Right kidney (tissue), 1 donor: ENCODE measurements at regions not wholly inside any gene's neighbourhood (a gene's known extent, or its start where the extent isn't known, plus 50 kb on each side); places are given as distances from the start of the nearest gene placed in this dataset.
A peak's percentile ranks its signal among the peaks of the same experiment; 100 is the strongest.
"Not testable (repeated sequence)": the region's sequence is repeated elsewhere in the genome, so short reads cannot be mapped to it uniquely, and the experiment has no call there.

Experiments
- DNase-seq: peaks from one replicate; pipeline ENCODE4 v3.0.0-alpha.2; 2016

- DNase-seq: no peak
These were observed 370.0 kb upstream of the GHITM start for GRCh38 chr10:83769281-83769820.

GRCh38 chr10:83786701-83787100 lies 352.6 kb upstream of the GHITM start:
- DNase-seq: not testable (repeated sequence)

- DNase-seq: no peak
These were observed 337.3 kb upstream of the GHITM start for GRCh38 chr10:83801983-83802382.

- no peak for DNase-seq
These were observed 332.6 kb upstream of the GHITM start for GRCh38 chr10:83806717-83807116.

GRCh38 chr10:83809001-83809400 lies 330.3 kb upstream of the GHITM start:
- no peak for DNase-seq

GRCh38 chr10:83816942-83817341 lies 322.4 kb upstream of the GHITM start:
- DNase-seq: no peak

- no peak for DNase-seq
These were observed 321.5 kb upstream of the GHITM start for GRCh38 chr10:83817797-83818196.

- DNase-seq: no peak
These were observed 319.7 kb upstream of the GHITM start for GRCh38 chr10:83819609-83820008.

GRCh38 chr10:83820033-83820432 lies 319.3 kb upstream of the GHITM start:
- DNase-seq: no peak

GRCh38 chr10:83824099-83824498 lies 315.2 kb upstream of the GHITM start:
- DNase-seq: no peak

- DNase-seq: no peak
These were observed 305.2 kb upstream of the GHITM start for GRCh38 chr10:83834096-83834495.

- no peak for DNase-seq
These were observed 303.2 kb upstream of the GHITM start for GRCh38 chr10:83835945-83836745.

GRCh38 chr10:83848677-83849076 lies 290.6 kb upstream of the GHITM start:
- no peak for DNase-seq

GRCh38 chr10:83849150-83849549 lies 290.2 kb upstream of the GHITM start:
- no peak for DNase-seq

GRCh38 chr10:83852146-83852545 lies 287.2 kb upstream of the GHITM start:
- no peak for DNase-seq

GRCh38 chr10:83862723-83863122 lies 276.6 kb upstream of the GHITM start:
- no peak for DNase-seq

- no peak for DNase-seq
These were observed 275.9 kb upstream of the GHITM start for GRCh38 chr10:83863283-83863966.

GRCh38 chr10:83869898-83870297 lies 269.4 kb upstream of the GHITM start:
- DNase-seq: no peak

- peak; percentile 70 for DNase-seq
These were observed 267.9 kb upstream of the GHITM start for GRCh38 chr10:83871187-83872081.

- no peak for DNase-seq
These were observed 259.0 kb upstream of the GHITM start for GRCh38 chr10:83880252-83880791.

GRCh38 chr10:83881661-83882060 lies 257.6 kb upstream of the GHITM start:
- DNase-seq: no peak

GRCh38 chr10:83886871-83887270 lies 252.4 kb upstream of the GHITM start:
- no peak for DNase-seq
